Islet precursor cell (in vitro differentiated cells): ENCODE measurements at regions not wholly inside any gene's neighbourhood (a gene's known extent, or its start where the extent isn't known, plus 50 kb on each side); places are given as distances from the start of the nearest gene placed in this dataset.
"Not testable (repeated sequence)": the region's sequence is repeated elsewhere in the genome, so short reads cannot be mapped to it uniquely, and the experiment has no call there.

Source experiments
- DNase-seq: peaks from one replicate; pipeline ENCODE4 v3.0.0-alpha.2; 2018

DNA sequence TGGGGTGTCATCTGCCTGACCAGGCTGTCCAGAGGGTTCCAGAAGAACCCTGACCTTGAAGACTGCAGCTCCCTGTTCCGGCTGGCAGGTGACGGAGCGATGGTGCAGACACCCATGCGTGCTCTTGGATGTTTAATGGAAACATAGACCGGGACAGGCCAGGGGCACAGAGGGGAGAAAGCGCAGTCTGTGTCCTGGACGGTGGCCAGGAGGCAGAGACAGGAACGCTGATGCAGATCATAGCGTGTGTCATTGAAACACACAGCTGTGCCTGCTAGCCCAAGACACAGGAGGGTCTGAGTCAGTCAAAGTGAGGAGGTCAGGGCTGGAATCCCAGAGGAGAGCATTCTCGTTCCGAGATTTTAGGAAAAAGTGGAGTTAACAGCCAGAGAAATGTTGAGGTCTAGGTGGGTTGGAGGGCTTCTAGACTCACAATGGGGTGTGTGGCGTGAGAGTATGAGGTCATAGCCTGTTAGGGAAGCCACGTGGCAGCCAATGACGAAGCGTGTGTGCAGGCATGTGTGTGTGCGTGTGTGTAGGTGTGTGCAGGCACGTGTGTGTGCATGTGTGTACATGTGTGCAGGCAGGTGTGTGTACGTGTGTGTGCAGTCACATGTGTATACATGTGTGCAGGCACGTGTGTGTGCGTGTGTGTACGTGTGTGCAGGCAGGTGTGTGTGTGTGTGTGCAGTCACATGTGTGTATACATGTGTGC is 167.0 kb downstream of the ERMARD start:
- no peak for DNase-seq

DNA sequence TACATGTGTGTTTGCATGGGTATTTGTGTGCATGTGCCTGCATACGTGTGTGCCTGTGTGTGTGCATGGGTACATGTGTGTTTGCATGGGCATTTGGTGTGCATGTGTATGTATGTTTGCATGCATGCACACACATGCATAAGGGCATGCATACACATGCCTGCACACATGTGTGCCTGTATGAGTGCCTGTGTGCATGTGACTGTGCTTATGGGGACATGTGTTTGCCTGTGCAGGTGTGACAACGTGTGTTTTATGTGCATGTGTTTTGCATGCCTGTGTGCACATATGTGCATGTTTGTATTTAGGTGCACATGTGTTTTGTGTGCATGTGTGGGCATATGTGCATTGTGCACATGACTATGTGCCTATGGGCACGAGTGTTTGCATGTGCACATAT is 165.7 kb downstream of the ERMARD start:
- no peak for DNase-seq

GRCh38 chr6:169915769-169916550 is 164.5 kb downstream of the ERMARD start:
- DNase-seq, result no peak

DNA sequence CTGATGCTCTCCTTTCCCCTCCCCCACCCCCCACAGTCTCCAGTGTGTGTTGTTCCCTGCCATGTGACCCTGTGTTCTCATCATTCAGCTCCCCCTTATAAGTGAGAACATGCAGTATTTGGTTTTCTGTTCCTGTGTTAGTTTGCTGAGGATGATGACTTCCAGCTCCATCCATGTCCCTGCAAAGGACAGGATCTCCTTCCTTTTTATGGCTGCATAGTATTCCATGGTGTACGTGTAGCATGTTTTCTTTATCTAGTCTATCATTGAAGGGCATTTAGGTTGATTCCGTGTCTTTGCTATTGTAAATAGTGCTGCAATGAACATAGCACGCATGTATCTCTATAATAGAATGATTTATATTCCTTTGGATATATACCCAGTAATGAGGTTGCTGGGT is 162.3 kb downstream of the ERMARD start:
- DNase-seq, result not testable (repeated sequence)

GRCh38 chr6:169913096-169913638 is 161.7 kb downstream of the ERMARD start:
- DNase-seq, result no peak

GRCh38 chr6:169912266-169913095 is 161.1 kb downstream of the ERMARD start:
- no peak for DNase-seq

DNA sequence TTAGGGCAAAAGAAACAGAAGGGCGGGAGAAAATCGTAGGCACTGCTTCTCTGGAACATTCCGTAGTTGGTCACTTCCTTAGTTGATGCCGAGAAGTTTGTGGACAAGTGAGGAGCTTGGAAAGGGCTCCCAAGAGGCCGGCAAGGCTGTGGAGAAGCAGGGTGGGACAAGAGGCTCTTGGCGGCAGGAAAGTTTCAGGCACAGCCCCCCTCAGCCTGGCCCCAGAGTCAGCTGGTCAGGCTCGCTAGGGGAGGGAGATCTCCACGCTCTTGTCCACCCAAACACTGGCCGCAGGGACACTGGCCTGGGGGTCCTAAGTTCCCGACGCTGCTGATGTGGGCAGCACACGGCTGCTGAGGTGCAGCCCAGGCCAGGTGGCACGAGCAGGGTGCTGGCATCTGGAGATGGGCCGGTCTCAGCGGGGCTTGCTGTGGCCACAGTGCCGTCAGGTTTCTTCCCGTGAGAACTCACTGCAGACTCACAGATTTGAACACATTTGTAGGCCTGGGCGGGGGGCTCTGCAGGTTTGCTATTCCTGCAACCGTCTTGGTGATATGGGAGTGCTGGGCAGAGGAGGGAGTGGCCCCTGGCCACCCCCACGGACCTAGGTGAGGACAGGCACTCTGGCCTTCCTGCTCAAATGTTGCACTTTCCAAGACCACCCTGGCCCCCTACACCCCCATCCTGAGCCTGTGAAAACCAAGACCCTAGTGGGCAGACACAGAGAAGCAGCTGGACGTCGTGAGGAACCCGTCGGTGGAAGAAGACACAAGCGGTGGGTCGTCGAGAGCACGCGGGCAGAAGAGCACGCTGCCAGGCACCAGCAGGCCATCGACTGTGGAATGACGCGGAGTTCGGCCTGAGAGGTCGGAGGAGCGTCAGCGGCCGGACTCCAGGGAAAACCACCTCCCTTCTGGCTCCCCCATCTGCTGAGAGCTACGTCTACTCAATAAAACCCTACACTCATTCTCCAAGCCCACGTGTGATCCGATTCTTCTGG is 160.1 kb downstream of the ERMARD start:
- no peak for DNase-seq

DNA sequence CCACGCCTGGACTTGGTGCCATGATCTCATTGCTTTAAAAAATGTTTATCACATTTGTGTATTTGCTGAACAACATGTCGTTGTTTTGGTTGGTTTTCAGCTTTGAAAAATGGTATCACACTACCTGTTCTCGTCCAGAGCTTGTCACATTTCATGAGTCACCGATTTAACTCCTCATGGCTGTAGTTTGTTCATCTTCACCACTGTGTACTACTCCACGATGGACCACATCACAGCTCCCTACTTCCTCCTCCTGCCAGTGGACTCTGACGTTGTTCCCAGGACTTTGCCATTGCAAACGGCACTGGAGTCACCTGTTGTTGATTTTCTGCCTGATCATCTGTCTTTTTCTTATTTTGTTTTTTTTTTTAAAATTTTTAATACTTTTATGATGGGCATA is 157.7 kb downstream of the ERMARD start:
- no peak for DNase-seq

DNA sequence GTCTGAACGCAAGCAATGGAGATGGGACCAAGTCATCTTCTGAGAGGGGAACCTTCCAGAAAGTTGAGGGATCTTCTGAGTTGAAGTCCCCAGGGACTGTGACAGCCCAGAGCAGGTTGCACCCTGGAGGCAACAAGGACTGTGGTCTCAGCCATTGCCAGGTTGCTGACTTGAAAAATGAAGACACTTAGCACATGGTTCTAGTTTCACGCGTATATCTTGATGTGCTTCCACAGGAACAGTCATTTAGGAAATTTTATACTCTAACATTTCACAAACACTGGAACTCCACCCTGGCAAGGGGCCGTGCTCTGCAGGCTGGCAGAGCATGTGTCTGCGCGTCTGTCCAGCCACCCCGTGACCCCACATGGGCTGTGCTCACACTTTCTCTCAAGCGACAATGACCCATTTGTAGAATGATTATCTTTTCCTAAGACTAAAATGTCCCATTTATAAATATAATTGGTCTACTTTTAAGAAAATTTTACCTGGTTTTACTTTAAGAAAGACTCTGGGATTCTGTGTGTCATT is 157.0 kb downstream of the ERMARD start:
- DNase-seq, result no peak

- no peak for DNase-seq
Measured at GRCh38 chr6:169907419-169908115, 156.1 kb downstream of the ERMARD start.

DNA sequence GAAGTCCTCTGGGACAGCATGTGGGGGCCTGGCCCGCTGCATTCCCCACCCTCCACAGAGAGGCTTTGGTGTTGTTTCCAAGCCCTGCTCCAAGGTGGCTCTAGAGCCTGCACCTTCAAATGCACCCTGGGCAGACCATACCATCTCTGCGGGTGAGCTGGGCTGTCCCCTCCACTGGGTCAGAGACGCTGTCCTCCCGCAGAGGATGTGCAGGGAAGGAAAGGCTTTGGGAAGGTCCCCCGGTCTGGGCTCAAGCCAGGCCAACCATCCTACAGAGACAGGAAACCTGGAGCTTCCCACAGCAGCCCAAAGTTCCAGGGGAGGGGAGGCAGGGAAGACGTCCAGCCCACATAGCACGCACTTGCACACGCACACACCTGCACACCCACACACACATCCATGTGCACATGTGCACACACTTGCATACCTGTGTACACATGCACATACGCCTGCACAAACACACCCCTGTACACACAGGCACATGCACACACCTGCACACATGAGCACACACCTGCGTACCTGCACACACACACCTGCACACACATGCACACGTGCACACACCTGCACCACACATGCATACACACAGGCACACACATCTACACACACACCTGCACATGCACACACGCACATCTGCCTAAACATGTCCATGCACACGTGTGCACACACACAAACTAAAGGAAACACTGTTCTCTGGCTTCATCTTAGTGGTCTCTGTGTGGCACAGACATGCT is 155.4 kb downstream of the ERMARD start:
- no peak for DNase-seq

- DNase-seq, result no peak
Measured at GRCh38 chr6:169906004-169906687, 154.7 kb downstream of the ERMARD start.

DNA sequence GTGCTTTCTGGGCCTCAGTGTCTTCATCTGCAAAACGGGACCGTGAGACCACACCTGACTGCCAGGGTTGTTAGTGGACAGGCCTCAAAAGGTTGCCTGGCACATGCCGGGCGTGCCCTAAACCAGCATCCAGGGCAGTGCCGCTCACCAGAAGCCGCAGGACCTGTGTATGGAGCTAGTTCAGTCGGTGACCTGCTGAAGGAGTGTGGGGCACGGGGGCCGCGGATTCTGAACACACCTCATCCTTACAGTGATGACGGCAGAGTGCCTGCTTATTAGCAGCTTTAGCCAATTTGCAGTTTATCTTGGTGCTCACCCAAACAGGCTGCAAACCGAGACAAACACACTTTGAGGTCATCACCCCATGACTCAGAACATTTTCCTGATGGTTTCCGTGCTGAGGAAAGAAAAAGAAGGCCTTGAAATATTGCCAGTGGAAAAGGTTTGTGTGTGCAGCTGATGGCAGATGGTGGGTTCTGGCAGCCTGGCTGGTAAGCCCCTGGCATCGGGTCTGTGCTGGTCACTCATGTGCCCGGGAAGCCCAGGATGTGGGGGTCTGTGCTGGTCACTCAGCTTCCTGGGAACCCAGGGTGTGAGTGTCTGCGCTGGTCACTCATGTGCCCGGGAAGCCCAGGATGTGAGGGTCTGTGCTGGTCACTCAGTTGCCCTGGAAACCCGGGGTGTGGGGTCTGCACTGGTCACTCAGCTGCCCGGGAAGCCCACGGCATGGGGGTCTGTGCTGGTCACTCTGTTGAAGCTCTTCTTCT is 153.8 kb downstream of the ERMARD start:
- DNase-seq, result no peak

DNA sequence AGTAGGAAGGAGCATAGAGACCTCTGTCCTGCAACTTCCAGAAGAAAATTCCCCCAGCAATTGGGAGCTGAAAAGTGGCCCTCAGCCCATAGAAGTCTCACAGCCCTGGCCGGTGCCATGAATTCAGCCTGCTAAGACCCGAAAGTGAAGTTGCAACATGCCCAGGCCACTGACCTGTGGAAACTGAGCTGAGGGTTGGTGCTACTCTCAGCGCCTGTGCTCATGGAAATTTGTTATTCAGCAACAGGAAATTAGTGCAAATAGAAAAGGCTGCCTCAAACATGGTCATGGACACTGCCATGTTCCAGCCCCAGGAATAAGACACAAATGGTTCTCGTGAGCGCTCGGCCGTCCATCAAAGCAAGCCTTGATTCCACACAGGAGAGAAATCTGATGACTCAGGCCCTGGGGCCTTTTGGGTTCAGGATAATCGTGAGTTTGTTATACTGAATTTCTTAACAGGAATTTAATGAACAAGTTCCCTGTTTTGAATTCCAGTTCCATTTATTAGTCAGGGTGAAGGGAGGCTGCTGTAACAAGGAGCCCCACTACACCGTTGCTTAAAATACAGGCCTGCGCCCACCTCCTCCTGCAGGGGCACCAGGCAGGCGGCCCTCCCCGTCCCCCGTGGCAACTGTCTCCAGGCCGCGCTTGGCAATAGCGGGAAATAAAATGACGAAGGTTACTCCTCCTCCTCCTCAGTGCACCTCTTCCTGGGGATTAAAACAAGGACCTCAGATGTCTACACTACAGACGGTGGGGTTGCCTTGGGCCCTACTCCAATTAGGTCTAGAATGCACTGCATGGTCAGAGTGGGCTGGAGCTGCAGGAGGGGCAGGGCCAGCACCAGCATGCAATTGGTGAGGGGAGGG is 152.9 kb downstream of the ERMARD start:
- DNase-seq, result no peak

DNA sequence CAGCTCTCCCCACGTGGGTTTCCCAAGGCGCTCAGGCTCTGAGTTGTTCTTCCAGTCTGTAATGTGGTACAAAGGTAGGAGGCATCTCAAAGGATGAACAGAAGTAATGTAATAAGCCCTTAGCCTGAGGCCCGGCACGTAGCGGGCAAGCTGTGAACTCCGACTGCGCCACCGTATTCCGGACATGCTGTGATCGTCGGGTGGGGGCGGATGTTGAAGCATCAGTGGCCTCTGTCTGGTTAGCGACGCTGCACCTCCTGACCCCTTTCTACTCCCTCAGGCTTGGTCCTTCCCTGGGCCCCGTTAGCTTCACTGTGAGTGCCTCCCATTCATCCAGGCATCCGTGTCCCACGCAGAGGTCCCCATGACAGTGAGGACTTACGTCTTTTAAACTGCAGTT is 151.7 kb downstream of the ERMARD start:
- DNase-seq, result no peak

DNA sequence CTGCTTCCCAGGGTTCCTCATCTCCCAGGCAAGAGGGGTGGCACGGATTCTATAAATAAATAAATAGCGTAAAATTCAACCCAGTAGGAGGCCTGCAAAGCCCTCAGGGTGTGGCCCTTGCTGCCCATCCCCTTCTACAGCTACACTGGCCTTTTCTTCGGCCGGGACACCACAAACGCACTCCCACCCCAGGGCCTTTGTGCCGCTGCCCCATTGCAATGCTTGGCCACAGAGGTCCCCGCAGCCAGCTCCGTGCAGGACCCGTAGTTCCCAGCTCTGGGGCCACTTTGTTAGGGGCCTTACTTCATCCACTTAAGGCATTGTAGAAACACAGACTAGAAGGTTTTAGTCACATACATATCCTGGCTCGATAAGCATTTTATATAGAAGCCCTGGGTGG is 151.2 kb downstream of the ERMARD start:
- no peak for DNase-seq

DNA sequence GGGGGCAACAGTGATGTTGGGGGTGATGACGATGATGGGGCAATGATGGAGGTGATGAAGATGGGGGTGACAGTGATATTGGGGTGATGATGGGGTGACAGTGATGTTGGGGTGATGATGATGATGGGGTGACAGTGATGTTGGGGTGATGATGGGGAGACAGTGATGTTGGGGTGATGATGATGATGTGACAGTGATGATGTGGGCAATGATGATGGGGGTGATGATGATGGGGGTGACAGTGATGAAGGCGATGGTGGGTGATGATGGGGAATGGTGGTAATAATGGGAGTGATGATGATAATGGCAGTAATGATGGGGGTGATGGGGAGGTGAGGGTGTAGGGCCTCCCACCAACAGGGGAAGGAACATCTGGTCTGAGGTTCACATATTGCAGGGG is 150.6 kb downstream of the ERMARD start:
- no peak for DNase-seq
